HFF-Myc (cell line): ENCODE measurements at regions not wholly inside any gene's neighbourhood (a gene's known extent, or its start where the extent isn't known, plus 50 kb on each side); places are given as distances from the start of the nearest gene placed in this dataset.
A peak's percentile ranks its signal among the peaks of the same experiment; 100 is the strongest.

Source experiments
- DNase-seq: peaks from one replicate; pipeline ENCODE4 v3.0.0-alpha.2; 2011; ENCODE audit warnings: low read depth; ENCODE audit errors: extremely low read depth
- H3K4me3 ChIP-seq: replicated peaks from 2 replicates; pipeline ENCODE4 v1.5.1; 2011; ENCODE audit warnings: low read depth, mild to moderate bottlenecking, control low read depth, low read length
- TF ChIP-seq, protein P1 (sequence below): IDR thresholded peaks from 2 replicates; pipeline ENCODE4 v1.5.1; 2012; ENCODE audit warnings: mild to moderate bottlenecking, low read depth, low read length, control low read depth; ENCODE audit errors: missing control alignments

DNA sequence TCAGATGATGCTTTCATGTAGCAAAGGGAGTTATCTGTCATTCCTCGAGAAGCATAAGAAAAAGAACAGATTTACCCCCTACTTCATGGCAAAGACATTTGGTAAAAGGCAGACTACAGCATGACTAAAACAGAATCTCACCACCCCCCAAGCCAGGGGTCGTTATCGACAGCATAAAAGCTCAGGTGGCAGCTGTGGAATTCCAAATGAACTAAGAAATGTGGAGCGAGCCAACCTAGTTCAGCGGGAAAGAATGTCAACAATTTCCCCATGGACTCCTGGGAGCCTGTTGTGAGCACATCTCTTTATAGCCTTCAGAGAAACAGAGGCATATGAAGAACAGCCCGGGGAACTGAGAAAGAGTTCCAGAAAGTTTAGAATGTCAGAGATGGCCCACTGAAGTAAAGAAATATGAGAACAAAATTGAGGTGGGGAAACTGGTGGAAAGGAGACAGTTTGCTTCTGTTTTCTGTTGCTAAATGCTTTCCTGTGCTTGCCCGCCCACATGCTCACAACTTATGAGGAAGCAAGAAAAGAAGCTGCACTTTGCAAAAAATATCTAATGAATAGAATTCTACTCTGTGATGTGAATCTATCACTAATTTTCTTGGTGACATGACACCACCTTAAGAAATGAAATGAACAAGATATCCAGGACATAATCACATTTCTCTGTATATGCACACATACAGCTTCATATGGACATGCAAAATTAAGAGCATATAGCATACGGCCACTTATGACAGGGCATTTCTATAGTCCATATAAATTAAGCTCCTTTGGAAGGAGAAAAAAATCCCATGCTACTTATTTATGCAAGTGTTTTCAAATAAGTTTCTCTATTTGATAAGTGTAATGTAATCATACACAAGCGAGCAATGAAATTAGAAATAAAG is 135.3 kb upstream of the MID1 start:
- DNase-seq, result peak; percentile 26
- H3K4me3 ChIP-seq, result no peak overlapping the region
- TF ChIP-seq, protein P1, sequence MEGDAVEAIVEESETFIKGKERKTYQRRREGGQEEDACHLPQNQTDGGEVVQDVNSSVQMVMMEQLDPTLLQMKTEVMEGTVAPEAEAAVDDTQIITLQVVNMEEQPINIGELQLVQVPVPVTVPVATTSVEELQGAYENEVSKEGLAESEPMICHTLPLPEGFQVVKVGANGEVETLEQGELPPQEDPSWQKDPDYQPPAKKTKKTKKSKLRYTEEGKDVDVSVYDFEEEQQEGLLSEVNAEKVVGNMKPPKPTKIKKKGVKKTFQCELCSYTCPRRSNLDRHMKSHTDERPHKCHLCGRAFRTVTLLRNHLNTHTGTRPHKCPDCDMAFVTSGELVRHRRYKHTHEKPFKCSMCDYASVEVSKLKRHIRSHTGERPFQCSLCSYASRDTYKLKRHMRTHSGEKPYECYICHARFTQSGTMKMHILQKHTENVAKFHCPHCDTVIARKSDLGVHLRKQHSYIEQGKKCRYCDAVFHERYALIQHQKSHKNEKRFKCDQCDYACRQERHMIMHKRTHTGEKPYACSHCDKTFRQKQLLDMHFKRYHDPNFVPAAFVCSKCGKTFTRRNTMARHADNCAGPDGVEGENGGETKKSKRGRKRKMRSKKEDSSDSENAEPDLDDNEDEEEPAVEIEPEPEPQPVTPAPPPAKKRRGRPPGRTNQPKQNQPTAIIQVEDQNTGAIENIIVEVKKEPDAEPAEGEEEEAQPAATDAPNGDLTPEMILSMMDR, result no peak

GRCh38 chrX:10756441-10756840 is 136.1 kb upstream of the MID1 start:
- TF ChIP-seq, protein P1, result no peak
- no peak overlapping the region for H3K4me3 ChIP-seq
- DNase-seq, result peak; percentile 52

DNA sequence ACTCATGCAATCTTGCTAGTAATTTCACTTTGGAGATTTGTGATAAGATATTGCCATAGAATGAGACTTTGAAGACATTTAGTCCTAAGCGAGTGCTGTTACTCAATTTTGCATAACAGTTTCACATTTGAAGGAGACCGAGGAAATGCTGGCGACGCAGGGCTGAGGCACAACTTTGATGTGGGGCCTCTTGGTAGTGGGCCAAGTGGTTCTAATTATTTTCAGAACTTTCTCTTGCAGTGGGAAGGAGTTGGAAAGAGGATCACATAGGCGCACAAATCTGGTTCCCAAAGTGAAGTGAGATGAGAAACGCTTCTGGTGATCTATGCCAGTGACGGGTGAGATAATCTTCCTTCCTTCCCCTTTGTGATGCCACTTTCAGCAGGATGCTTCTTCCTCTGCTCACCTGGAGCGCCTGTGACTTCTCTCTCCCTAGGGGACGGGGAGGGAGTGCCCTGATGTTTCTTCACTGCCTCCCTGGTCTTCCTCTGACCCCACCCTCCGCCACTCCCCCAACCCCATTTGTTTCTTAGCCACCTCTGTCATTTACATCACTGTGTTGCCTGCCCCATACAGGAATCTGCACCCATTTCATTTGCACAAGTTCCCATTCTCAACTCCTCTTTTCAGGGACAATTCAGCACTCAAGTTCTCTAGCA is 138.9 kb upstream of the MID1 start:
- H3K4me3 ChIP-seq, result no peak overlapping the region
- DNase-seq, result no peak
- TF ChIP-seq, protein P1, result no peak

GRCh38 chrX:10761447-10761846 is 141.1 kb upstream of the MID1 start:
- TF ChIP-seq, protein P1, result no peak
- no peak overlapping the region for H3K4me3 ChIP-seq
- no peak for DNase-seq

GRCh38 chrX:10769195-10769594 is 148.8 kb upstream of the MID1 start:
- TF ChIP-seq, protein P1, result peak; percentile 35
- DNase-seq, result no peak
- H3K4me3 ChIP-seq, result no peak overlapping the region

GRCh38 chrX:10769696-10770619 is 149.6 kb upstream of the MID1 start:
- TF ChIP-seq, protein P1, result no peak
- no peak overlapping the region for H3K4me3 ChIP-seq
- DNase-seq, result no peak
